GM21723 (cell line): ENCODE measurements at regions not wholly inside any gene's neighbourhood (a gene's known extent, or its start where the extent isn't known, plus 50 kb on each side); places are given as distances from the start of the nearest gene placed in this dataset.
"Not testable (repeated sequence)": the region's sequence is repeated elsewhere in the genome, so short reads cannot be mapped to it uniquely, and the experiment has no call there.

Experiments
- ATAC-seq: cut with Tn5 transposase; IDR thresholded peaks from one replicate; pipeline ENCODE4 v1.9.1; 2021; ENCODE audit warnings: mild to moderate bottlenecking, moderate library complexity; ENCODE audit not compliant: unreplicated experiment

GRCh38 chr5:160479220-160479619, 57.6 kb downstream of the PTTG1 start:
- no peak for ATAC-seq

- no peak for ATAC-seq
Observed at GRCh38 chr5:160479926-160480325, 58.3 kb downstream of the PTTG1 start.

GRCh38 chr5:160480652-160481051, 59.0 kb downstream of the PTTG1 start:
- ATAC-seq: no peak

- no peak for ATAC-seq
Observed at GRCh38 chr5:160484678-160485077, 63.0 kb downstream of the PTTG1 start.

- no peak for ATAC-seq
Observed at GRCh38 chr5:160485364-160485969, 63.8 kb downstream of the PTTG1 start.

- ATAC-seq: peak; percentile 36
Observed at GRCh38 chr5:160486573-160486972, 64.9 kb downstream of the PTTG1 start.

- ATAC-seq: no peak
Observed at GRCh38 chr5:160488394-160489325, 67.0 kb downstream of the PTTG1 start.

- ATAC-seq: no peak
Observed at GRCh38 chr5:160491438-160491837, 69.8 kb downstream of the PTTG1 start.

GRCh38 chr5:160492565-160492964, 70.9 kb downstream of the PTTG1 start:
- no peak for ATAC-seq

GRCh38 chr5:160493806-160494338, 72.2 kb downstream of the PTTG1 start:
- no peak for ATAC-seq

- no peak for ATAC-seq
Observed at GRCh38 chr5:160494451-160494850, 72.8 kb downstream of the PTTG1 start.

- no peak for ATAC-seq
Observed at GRCh38 chr5:160496334-160496733, 74.7 kb downstream of the PTTG1 start.

GRCh38 chr5:160496784-160497183, 75.1 kb downstream of the PTTG1 start:
- no peak for ATAC-seq

GRCh38 chr5:160497878-160498277, 76.2 kb downstream of the PTTG1 start:
- no peak for ATAC-seq

- ATAC-seq: not testable (repeated sequence)
Observed at GRCh38 chr5:160498441-160499043, 76.9 kb downstream of the PTTG1 start.

- no peak for ATAC-seq
Observed at GRCh38 chr5:160500786-160501779, 79.4 kb downstream of the PTTG1 start.

- no peak for ATAC-seq
Observed at GRCh38 chr5:160504906-160505305, 83.3 kb downstream of the PTTG1 start.

GRCh38 chr5:160506006-160507004, 84.7 kb downstream of the PTTG1 start:
- ATAC-seq: peak; percentile 88

- peak; percentile 31 for ATAC-seq
Observed at GRCh38 chr5:160507221-160507721, 85.6 kb downstream of the PTTG1 start.
